GM18907 (cell line): ENCODE measurements at regions not wholly inside any gene's neighbourhood (a gene's known extent, or its start where the extent isn't known, plus 50 kb on each side); places are given as distances from the start of the nearest gene placed in this dataset.

Source experiments
- ATAC-seq: cut with Tn5 transposase; IDR thresholded peaks from one replicate; pipeline ENCODE4 v1.9.1; 2021; ENCODE audit warnings: mild to moderate bottlenecking, moderate library complexity; ENCODE audit not compliant: unreplicated experiment

DNA sequence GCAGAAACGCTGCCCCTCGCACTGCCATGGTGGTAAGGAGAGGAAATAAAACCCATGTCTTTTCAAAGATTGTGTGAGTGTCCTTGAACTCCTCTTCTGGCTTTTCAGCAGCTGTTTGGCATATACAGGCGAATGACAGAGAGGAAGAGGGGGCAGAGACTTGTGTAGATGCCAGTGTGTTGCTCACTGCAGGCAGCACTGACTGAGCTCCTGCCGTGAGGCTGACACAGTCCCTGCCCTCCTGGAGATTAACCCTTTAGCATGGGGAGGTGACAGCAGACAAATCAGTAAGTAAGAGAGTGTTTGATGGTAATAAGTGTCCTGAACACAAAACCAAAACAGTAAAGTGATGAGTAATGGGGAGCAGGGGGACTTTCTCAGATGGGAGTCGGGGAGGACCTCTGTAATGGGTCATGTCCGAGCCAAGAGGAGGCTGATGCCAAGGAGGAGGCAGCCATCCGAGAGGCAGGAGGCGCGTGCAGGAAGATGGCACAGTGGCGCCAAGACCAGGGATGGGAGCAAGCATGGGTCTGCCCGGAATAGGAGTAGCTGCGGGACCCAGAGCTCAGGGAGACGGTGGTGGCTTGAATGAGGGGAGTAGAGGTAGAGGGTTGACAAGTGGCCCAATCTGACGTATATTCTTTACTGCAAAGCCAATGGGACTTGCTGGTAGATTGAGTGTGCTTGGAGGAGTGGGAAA lies 182.2 kb downstream of the FOXO1 start:
- ATAC-seq, result no peak

DNA sequence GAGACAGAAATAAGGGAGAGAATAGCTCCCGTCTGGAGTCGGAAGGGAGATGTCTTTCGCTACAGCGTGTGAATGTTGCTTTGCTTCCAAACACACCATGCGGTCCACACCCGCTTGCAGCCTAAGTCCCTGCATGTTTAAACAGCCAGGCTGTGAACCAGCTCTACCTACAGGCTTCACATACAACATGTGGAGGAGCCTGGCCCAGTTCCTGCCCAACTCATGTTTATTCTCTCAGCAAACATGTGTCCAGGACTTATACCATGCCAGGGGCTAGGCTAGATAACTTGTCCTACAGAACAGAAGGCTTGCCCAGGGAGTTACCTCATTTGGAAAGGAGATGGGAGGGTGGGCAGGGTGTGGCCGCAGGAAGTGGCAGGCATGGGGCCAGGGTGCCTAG lies 181.5 kb downstream of the FOXO1 start:
- no peak for ATAC-seq

DNA sequence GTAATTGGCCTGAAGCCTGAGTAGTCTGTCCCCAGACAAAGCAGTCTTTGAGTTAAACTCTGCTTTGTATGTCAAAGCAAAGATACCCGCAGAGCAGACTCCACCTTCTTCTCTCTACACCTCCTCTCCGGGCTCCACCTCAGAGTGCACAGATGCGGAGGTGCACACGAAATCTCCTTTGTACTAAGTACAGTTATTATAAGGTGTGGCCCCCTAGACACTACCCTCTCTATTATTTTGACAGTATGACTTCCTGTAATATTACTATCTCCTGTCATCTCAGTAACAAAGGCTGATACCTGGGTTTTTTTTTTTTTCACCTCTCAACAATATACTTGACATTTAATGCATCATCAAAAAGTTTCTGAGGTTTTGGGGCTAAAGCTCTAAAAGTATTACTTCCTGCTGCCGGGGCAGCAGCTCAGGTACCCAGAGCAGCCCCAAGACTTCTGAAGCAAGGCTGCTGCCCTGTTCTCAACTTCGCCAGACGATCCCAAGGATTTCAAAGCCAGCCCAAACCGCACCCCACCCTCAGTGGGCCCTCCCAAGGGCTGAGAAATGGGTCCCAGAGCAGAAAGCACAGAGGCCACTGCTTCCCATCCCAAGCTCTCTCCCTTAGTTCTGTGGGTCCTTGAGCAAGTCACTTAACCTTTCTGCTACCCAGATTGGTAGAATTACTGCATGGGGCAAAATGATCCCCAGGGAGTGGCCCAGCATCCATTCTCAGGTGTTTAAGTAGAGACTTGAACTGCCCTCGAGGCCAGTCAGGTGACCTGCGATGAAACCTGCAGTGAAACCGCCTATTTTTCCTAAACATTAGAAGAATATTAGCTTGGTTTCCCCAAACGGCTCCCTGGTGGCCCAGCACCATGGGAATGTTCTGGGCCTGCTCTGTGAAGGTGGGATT lies 180.6 kb downstream of the FOXO1 start:
- peak; percentile 62 for ATAC-seq

DNA sequence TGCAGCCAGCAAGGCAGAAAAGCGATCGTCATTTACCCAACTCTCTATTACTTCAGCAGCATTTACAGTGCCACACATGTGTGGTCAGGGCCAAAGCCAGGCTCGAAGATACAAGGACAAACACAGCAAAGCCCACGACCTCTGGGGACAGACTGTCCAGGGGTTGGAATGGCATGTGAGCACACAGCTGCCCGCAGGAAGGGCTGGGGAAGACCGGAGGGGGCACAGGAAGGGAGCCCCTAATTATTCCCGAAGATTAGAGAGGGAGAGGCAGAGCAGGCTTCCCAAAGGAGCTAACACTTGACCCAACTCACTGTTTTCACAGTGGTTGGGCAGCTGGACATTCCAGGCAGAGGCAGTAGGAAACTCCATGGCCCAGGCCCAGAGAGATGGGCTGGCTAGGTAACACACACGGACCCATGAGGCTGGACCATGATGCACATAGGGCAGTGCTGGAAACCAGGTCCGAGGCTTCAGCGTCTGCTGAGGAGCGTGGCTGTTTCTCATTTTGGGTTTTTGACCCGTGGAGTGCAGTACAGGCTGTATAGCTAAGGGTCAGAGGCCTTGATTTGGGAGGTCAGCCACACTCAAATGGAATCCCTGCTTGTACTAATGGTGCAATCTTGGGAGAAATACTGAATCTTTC lies 179.8 kb downstream of the FOXO1 start:
- no peak for ATAC-seq

DNA sequence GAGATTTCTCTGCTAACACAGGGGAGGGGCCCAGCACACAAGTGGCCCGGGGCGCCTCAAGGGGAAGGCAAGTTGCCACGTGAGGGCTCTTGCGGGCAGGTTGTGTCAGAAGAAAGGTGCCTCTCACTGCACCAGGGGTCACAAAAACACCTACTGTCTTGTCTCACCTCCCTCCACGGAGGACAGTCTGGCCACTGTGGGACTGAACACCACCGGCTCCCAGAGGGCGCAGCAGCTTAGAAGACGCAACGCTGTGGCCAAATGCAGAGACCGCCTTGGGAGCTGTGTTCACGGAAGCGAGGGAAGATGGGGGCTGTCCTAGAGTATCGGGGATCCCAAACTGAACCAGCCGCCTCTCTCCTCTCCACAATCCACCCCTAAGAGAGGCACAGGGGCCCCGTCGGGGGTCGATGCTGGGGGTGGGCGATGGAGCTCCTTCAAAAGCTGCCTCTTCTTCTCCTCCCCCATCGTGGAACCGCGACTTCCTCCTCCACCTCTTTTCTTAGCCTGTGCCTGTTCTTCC lies 177.5 kb downstream of the FOXO1 start:
- ATAC-seq, result no peak

DNA sequence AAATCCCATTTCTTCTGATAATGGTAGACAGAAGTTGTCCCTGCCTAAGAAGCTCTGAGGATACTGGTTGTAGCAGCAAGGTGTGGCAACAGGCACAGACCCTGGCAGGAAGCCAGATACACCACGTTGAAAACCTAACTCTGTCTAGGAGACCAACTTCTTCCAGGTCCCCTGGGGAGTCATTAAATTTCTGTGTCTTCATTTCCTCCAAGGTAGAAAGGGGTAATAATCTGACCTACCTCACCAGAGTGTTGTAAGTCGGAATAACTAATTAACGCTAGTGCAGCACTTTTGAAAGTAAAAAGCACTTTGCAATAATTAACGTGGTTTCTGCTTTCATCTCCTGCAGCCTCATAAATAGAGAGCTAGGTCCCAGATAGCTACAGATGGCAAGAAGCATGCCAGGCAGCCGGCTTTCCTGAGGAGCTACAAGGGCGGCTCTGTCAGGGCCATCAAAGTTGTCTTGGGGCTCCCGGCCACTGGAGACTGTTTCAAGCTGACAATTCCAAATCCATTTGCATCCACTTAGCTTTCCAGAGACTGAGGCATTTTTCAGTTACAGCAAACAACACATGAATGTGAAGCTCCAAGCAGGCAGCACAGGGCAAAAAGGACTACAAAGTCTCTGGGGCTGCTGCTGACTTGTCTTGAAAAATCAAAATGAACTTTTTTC lies 176.2 kb downstream of the FOXO1 start:
- no peak for ATAC-seq

DNA sequence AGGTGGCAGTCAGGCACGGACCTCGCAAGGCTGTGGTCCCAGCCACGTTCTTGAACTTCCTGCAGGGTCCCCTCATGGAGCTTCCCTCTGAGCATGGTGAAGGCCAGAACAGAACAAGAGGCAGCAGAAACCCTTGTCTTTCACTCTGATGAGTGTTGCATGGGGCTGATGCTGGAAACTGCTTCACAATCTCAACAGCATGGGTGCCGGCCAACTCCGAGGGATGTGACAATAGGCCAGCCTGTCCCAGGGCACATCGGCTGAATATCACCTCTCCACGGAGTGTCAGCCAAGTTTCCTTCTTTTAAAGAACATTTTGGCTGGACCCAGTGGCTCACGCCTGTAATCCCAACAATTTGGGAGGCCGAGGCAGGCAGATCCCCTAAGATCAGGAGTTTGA lies 173.9 kb downstream of the FOXO1 start:
- ATAC-seq, result no peak

DNA sequence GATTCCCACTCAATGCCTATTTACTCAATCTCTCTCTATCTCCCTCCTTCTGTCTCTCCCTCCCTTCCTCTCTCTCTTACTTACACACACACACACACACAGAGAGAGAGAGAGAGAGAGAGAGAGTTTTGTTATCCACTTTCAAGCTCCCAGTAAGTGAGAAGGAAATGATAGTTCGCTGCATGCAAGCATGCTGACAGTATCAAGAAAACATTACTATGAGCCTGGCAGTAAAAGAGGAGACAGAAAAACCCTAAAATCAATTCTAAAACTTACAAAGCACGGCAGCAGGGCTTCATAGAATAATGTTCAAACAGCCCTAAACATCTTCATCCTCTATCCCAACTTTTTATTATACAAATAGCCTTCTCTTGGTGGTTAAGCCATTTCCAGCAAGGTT lies 171.9 kb downstream of the FOXO1 start:
- no peak for ATAC-seq

DNA sequence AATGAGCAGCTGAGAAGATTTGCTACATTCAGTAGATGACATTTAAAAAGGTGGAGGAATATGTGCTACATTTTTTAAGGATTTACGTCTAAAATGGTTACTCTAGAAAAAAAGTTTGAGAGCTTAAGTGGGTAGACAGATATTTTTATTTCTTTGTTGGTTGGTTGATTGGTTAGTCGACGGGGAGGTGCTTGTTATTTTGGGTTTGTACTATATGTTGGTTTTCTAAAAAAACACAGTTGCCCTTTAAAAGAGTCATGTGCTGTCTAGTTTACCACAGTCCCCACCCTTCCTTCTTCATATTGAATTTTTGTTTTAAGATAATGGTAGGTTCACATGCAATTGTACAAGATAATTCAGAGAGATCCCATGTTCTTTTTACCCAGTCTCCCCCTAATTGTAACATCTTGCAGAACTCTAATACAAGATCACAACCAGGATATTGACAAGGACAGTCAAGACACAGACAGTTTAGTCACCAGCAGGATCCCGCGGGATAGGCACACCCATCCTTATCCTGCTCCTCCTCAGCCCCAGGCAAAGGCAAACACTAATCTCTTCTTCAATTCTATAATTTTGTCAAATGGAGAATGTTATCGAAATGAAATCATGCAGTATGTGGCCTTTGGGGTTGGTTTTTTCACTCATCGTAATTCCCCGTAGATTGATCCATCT lies 171.4 kb downstream of the FOXO1 start:
- ATAC-seq, result no peak

DNA sequence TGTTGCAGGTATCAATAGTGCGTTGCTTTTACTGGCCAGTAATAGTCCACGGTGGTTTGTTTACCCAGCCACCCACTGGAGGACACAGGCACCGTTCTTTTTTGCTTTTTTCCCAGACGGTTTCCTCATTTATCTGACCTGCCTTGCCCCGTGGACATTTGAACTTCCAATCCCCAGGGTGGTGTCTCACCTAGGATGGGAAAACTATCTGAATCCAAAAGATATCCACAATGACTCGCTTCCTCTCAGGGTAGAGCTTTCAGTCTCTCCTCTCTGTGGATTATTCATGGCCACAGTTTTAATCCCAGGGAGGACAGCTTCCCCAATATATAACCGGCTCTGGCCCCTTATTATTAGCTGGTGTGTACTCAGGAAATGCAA lies 170.8 kb downstream of the FOXO1 start:
- no peak for ATAC-seq

DNA sequence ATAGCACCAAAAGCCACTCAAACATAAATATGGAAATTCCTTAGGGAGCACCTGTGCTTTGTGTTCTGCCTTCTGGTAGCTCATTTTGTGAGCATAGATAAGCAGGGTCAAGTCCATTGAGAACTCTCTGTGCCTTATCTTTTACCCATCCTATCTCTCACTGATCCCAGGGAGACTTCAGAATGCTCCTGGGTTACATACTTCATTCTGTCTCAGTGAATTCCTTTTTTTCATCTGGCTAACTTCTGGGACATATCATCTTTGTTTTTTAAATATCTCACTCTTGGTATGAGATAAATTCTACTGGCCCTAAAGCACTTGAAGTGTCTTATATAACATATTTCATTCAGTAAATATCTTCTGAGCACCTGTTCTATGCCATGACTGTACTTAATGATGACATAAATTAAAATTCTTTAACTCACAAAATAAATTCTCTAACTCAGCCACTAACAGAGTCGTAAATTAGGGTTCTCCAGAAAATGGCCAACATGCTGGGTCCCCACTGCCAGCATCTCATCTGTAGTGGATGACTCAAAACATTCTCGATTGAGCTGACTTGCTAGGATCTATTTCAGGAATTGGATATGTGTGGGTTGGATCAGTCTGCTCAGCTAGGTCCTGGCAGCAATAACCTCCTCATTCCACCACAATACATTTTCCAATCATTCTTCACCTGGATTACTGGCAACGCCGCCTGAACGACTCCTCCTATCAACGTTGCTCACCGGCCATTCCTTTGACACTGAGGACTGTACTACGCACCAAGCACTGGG lies 170.2 kb downstream of the FOXO1 start:
- ATAC-seq, result no peak

DNA sequence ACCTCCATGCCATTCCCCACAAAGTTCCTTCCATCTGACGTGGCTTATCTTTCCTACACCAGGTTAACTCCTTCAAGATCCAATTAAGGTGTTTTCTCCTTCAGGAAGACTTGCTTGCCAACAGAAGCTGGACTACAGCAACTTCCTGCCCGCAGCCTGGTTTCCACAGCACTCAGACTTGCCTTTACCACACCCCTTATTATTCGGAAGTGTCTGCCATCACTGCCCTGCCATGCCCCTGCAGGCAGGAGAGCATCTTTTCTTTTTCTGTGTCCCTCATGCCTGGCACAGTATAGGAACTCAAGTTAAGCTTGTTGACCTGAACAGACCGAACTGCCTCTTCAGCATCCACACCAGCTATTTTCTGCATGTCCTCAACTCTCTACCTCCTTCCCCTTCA lies 168.0 kb downstream of the FOXO1 start:
- ATAC-seq, result no peak

DNA sequence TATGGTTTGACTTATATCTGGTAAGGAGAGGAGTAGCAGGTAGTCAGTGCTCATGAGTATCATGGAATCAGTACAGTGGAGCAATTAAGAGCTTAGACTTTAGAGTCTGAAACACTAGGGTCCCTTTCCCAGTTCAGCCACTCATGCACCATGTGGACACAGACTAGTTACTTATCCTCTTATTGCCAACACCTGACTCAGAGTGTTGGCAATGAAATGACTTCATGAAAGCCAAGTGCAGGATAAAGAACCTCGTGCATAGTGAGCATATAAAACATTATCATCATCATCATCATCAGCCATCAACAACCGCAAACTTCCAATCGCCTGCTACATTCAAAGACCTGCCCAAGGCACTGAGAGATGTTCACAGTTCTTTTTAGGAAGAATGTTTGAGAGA lies 164.2 kb downstream of the FOXO1 start:
- no peak for ATAC-seq

DNA sequence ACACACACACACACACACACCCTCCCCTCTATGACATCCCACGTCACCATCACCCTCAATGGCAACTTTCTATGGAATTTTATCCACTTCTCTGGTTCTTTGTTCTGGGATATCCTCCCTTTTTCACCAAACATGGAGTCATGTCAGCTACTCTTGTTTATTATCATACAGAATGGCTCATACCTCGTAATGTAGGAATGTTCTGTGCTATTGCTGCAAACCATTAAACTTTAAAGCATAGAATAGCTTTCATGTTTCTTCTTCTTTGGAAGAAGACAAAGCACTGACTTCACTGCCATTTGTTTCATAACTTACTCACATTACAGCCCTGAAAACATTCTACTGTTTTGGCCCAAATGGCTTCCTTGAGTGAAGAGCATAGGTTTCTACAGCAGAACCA lies 163.4 kb downstream of the FOXO1 start:
- ATAC-seq, result no peak

DNA sequence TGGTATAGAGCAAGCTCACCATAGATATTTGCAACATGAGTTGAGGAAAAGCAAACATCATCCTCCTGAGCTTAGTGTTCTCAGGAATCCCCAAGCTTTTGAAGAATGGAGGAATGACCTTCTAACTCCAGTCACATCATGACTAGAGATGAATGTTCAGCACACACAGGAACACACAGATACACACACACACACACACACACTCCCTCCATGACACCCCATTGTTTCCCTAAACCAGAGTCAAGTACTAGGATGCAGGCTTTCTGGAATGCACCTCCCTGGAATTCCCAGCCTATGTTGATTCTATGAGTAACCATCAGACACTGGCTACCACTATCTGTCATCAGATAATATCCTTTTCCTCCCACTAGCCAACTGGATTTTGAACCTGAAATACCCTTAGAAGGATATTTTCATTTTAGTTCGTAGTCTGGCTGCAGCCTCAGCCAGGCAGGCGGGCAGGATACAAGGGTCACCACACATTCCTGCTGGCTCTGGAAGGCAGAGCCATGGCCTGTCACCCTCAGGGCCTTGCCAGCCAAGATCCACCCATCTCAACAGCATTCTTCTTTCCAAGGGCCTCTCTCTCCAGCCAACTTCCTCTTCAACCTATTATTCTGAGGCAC lies 162.4 kb downstream of the FOXO1 start:
- no peak for ATAC-seq

DNA sequence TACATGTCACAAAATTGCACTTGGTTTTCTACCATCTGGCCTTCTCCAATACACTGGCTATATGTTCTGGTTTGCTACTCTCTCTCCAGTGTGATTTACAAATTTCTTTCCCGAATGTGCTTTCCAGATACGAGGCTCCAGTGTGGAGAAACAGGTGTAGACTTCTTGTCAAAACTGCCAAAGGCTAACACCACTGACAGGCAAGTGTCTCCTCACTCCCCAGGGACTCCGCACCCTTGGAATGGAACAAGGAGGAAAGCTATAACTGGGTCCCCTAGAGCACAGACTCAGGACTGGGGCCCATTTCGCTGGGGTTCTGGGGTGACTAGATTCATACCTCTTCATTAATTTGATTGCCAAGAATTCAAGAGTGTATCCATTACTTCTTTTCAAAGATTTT lies 161.8 kb downstream of the FOXO1 start:
- no peak for ATAC-seq

DNA sequence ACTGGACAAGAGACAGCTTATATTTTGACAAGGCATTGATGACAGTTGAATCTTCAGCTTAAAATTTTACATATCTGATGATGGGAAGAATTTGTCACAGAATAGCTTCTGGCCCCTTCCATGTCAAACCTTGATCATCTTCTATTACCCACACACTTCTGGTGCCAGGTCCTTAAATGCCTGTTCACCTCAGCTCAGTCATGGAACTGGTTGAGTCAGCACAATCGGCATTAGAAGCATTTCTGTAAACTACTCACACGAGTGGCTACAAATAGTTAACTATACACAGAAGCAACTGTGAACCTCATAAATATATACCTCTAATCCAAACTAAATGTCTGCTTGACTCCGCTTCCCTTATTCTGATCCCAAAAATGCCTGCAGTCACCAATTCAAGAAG lies 161.2 kb downstream of the FOXO1 start:
- no peak for ATAC-seq
